Activated CD8-positive, alpha-beta memory T cell treated with anti-CD3 and anti-CD28 coated beads for 48 hours (primary cell): ENCODE measurements at regions not wholly inside any gene's neighbourhood (a gene's known extent, or its start where the extent isn't known, plus 50 kb on each side); places are given as distances from the start of the nearest gene placed in this dataset.

ENCODE experiments used
- DNase-seq, 3 experiments: peaks; one replicate each; pipeline ENCODE4 v3.0.0-alpha.2; 2020; ENCODE audit warnings: low read depth in 2 of 3, low spot score in 2 of 3

- DNase-seq = no peak
Measured at GRCh38 chr20:17795003-17795402, 95.2 kb downstream of the BANF2 start.

- DNase-seq = no peak
Measured at GRCh38 chr20:17794400-17794799, 94.6 kb downstream of the BANF2 start.

GRCh38 chr20:17793986-17794385 is 94.2 kb downstream of the BANF2 start:
- no peak for DNase-seq

- no peak for DNase-seq
Measured at GRCh38 chr20:17790296-17790695, 90.5 kb downstream of the BANF2 start.

- DNase-seq = no peak
Measured at GRCh38 chr20:17787816-17788215, 88.0 kb downstream of the BANF2 start.

- DNase-seq = no peak
Measured at GRCh38 chr20:17786221-17786718, 86.5 kb downstream of the BANF2 start.
